GM12878 (cell line): ENCODE measurements at regions not wholly inside any gene's neighbourhood (a gene's known extent, or its start where the extent isn't known, plus 50 kb on each side); places are given as distances from the start of the nearest gene placed in this dataset.

ENCODE experiments used
- ATAC-seq: fragments of 200-7000 bp; cut with Tn5 transposase; 3 replicates; pipeline ENCODE4 v1.9.1; 2020; ENCODE audit warnings: mild to moderate bottlenecking, moderate library complexity
- BruUV-seq: library from RNA; stranded (reverse); fragments of 400-500 nt; replicated peaks from 2 replicates; lab custom pipeline; 2021; lab: Mats Ljungman, UMichigan
- CTCF ChIA-PET: fragments of 300-600 bp; sonication (Branson Sonifier 250); formaldehyde crosslinking; extraction: SDS; loops from one replicate; lab custom pipeline; 2021; ENCODE audit warnings: inconsistent platforms; lab: Yijun Ruan, JAX
- POLR2A ChIA-PET: fragments of 350-600 bp; formaldehyde crosslinking; extraction: SDS; loops from one replicate; lab custom pipeline; 2021; ENCODE audit warnings: inconsistent platforms; lab: Charles Lee
- RAD21 ChIA-PET: fragments of 300-600 bp; sonication (Branson Sonifier 250); formaldehyde crosslinking; loops from one replicate; lab custom pipeline; 2023; ENCODE audit warnings: antibody characterized with exemption; ENCODE audit not compliant: unreplicated experiment; lab: Charles Lee
- SMC1A ChIA-PET: fragments of 300-600 bp; sonication (Branson Sonifier 250); formaldehyde crosslinking; loops from one replicate; lab custom pipeline; 2023; ENCODE audit not compliant: unreplicated experiment, uncharacterized antibody; lab: Charles Lee
- DNase-seq: peaks from one replicate; pipeline ENCODE4 v3.0.0-alpha.2; 2011; ENCODE audit warnings: low read depth, low spot score
- FAIRE-seq: peaks from 3 replicates; lab custom pipeline; 2011; peaks lifted over from hg19 to GRCh38; lab: Jason Lieb, UNC
- H2AFZ ChIP-seq: 2 replicates; pipeline ENCODE4 v1.6.0; 2011; ENCODE audit warnings: low read depth, low read length, control low read depth; ENCODE audit not compliant: control insufficient read depth
- H3K27ac ChIP-seq: 2 replicates; pipeline ENCODE4 v1.5.1; 2011; ENCODE audit warnings: control low read depth; ENCODE audit not compliant: control insufficient read depth, insufficient read depth
- H3K27me3 ChIP-seq, 2 experiments: replicated peaks in 1 of 2; 2 replicates each; pipeline versions ENCODE4 v1.6.0 to v1.6.1; 2011; ENCODE audit warnings: low read length in 1 of 2; ENCODE audit not compliant: control insufficient read depth in 2 of 2, insufficient read depth in 2 of 2
- H3K36me3 ChIP-seq, 2 experiments: 2 replicates each; pipeline ENCODE4 v1.5.1; 2011; ENCODE audit warnings: low read length in 1 of 2; ENCODE audit not compliant: control insufficient read depth in 2 of 2, insufficient read depth in 2 of 2
- H3K4me1 ChIP-seq: 2 replicates; pipeline ENCODE4 v1.6.1; 2011; ENCODE audit warnings: mild to moderate bottlenecking, low read length, moderate library complexity, mixed read lengths; ENCODE audit not compliant: control insufficient read depth, insufficient read depth
- H3K4me2 ChIP-seq: 2 replicates; pipeline ENCODE4 v1.6.0; 2011; ENCODE audit warnings: control low read depth; ENCODE audit not compliant: control insufficient read depth, insufficient read depth
- H3K4me3 ChIP-seq: fragments of 200-600 bp; sonication (generic); 2 replicates; pipeline ENCODE4 v1.5.1; 2016
- H3K79me2 ChIP-seq: 2 replicates; pipeline ENCODE4 v1.6.0; 2011; ENCODE audit warnings: low read length; ENCODE audit not compliant: control insufficient read depth, insufficient read depth
- H3K9ac ChIP-seq: 2 replicates; pipeline ENCODE4 v1.8.0; 2011; ENCODE audit warnings: low read length, control low read depth, mixed read lengths; ENCODE audit not compliant: control insufficient read depth, insufficient read depth
- H3K9me3 ChIP-seq: replicated peaks from 3 replicates; pipeline ENCODE4 v1.5.1; 2011; ENCODE audit warnings: mild to moderate bottlenecking, low read length; ENCODE audit not compliant: control insufficient read depth, insufficient read depth
- H4K20me1 ChIP-seq: 2 replicates; pipeline ENCODE4 v1.6.0; 2011; ENCODE audit not compliant: control insufficient read depth, insufficient read depth
- CHD2 ChIP-seq: IDR thresholded peaks from 2 replicates; pipeline ENCODE4 v1.6.1; 2011; ENCODE audit warnings: low read depth, low read length, improper control_type of control experiment, borderline replicate concordance
- CUX1 ChIP-seq: IDR thresholded peaks from 2 replicates; pipeline ENCODE4 v1.6.1; 2012; ENCODE audit warnings: improper control_type of control experiment, low read depth, low read length; ENCODE audit not compliant: insufficient replicate concordance
- IRF4 ChIP-seq: IDR thresholded peaks from 2 replicates; pipeline ENCODE4 v1.6.1; 2011; ENCODE audit warnings: low read depth, low read length
- NR2C2 ChIP-seq: IDR thresholded peaks from 2 replicates; pipeline ENCODE4 v1.6.1; 2011; ENCODE audit warnings: borderline replicate concordance, low read depth; ENCODE audit not compliant: control insufficient read depth, insufficient read length
- PRDM15 ChIP-seq: fragments of 450-650 bp; formaldehyde crosslinking; IDR thresholded peaks from 2 replicates; pipeline ENCODE4 v1.4.0; 2020; ENCODE audit warnings: mild to moderate bottlenecking, moderate library complexity
- RAD51 ChIP-seq: fragments of 450-650 bp; IDR thresholded peaks from 2 replicates; pipeline ENCODE4 v1.6.1; 2016; ENCODE audit warnings: moderate library complexity, mild to moderate bottlenecking, inconsistent platforms
- RFX5 ChIP-seq: IDR thresholded peaks from 2 replicates; pipeline ENCODE4 v1.6.1; 2011; ENCODE audit warnings: low read depth, low read length, improper control_type of control experiment
- STAT1 ChIP-seq: fragments of 450-650 bp; conservative IDR thresholded peaks from 2 replicates; pipeline ENCODE4 v1.6.1; 2014; ENCODE audit warnings: antibody characterized with exemption, mild to moderate bottlenecking
- WGBS: methylation state at CpG from one replicate; pipeline ENCODE4 v1.1.6; 2016; ENCODE audit warnings: low lambda C conversion rate; ENCODE audit not compliant: insufficient replicate concordance, insufficient coverage; ENCODE audit errors: missing lambda C conversion rate; 5-methylcytosine and 5-hydroxymethylcytosine counted together
- in situ Hi-C: fragments of 300-500 bp; cut with MboI; formaldehyde crosslinking; loops from 9 replicates; pipeline ENCODE4 v1.14.3; 2018; ENCODE audit warnings: mixed read lengths
- intact Hi-C: fragments of 100-400 bp; cut with micrococcal nuclease; formaldehyde crosslinking; loops from one replicate; pipeline ENCODE4 v1.14.2; 2022; ENCODE audit not compliant: unreplicated experiment
- TF ChIP-seq, protein P1 (sequence below): fragments of 450-650 bp; IDR thresholded peaks from 2 replicates; pipeline ENCODE4 v1.6.1; 2017; ENCODE audit warnings: mild to moderate bottlenecking, low read depth, inconsistent platforms; ENCODE audit not compliant: poor library complexity, severe bottlenecking
- TF ChIP-seq, protein P2 (sequence below): fragments of 450-650 bp; IDR thresholded peaks from 2 replicates; pipeline ENCODE4 v1.6.1; 2017; ENCODE audit warnings: antibody characterized with exemption, mild to moderate bottlenecking, moderate library complexity

- in situ Hi-C loops: no loop called here
- no peaks in the 10 kb centered on the region for H3K9me3 ChIP-seq
- no peak overlapping the region for H3K9ac ChIP-seq
- SMC1A ChIA-PET: interaction anchor here (1.0 to 1.6 kb wide), 2 partner anchors 10 to 212 kb away, joined by 3 to 4 read pairs; no protein-coding TSS in a partner anchor
- RAD21 ChIA-PET: no interaction called here
- intact Hi-C loops: no loop called here
- H4K20me1 ChIP-seq: no peaks in the 10 kb centered on the region
- no peak overlapping the region for H3K27ac ChIP-seq
- no peak overlapping the region for H3K4me2 ChIP-seq
- H3K4me1 ChIP-seq: no peaks in the 10 kb centered on the region
- BruUV-seq: no TSS peak
- POLR2A ChIA-PET: no interaction called here
- H3K36me3 ChIP-seq: no peaks in the 10 kb centered on the region
- DNase-seq: no peak
- H3K79me2 ChIP-seq: no peaks in the 10 kb centered on the region
- no peak overlapping the region for H2AFZ ChIP-seq
- no peaks in the 10 kb centered on the region for H3K27me3 ChIP-seq
- H3K4me3 ChIP-seq: no peak overlapping the region
- CTCF ChIA-PET: no interaction called here
- FAIRE-seq: no peak
- 10% methylated on average over 2 of the region's 2 CpGs for WGBS
- no peak for ATAC-seq
- TF ChIP-seq NR2C2 (no peak), RFX5 (no peak), STAT1 (no peak), CUX1 (no peak), CHD2 (no peak), PRDM15 (CRISPR knock-in tag) (no peak), IRF4 (no peak), RAD51 (no peak)
- TF ChIP-seq, protein P1, sequence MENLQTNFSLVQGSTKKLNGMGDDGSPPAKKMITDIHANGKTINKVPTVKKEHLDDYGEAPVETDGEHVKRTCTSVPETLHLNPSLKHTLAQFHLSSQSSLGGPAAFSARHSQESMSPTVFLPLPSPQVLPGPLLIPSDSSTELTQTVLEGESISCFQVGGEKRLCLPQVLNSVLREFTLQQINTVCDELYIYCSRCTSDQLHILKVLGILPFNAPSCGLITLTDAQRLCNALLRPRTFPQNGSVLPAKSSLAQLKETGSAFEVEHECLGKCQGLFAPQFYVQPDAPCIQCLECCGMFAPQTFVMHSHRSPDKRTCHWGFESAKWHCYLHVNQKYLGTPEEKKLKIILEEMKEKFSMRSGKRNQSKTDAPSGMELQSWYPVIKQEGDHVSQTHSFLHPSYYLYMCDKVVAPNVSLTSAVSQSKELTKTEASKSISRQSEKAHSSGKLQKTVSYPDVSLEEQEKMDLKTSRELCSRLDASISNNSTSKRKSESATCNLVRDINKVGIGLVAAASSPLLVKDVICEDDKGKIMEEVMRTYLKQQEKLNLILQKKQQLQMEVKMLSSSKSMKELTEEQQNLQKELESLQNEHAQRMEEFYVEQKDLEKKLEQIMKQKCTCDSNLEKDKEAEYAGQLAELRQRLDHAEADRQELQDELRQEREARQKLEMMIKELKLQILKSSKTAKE: no peak
- TF ChIP-seq, protein P2, sequence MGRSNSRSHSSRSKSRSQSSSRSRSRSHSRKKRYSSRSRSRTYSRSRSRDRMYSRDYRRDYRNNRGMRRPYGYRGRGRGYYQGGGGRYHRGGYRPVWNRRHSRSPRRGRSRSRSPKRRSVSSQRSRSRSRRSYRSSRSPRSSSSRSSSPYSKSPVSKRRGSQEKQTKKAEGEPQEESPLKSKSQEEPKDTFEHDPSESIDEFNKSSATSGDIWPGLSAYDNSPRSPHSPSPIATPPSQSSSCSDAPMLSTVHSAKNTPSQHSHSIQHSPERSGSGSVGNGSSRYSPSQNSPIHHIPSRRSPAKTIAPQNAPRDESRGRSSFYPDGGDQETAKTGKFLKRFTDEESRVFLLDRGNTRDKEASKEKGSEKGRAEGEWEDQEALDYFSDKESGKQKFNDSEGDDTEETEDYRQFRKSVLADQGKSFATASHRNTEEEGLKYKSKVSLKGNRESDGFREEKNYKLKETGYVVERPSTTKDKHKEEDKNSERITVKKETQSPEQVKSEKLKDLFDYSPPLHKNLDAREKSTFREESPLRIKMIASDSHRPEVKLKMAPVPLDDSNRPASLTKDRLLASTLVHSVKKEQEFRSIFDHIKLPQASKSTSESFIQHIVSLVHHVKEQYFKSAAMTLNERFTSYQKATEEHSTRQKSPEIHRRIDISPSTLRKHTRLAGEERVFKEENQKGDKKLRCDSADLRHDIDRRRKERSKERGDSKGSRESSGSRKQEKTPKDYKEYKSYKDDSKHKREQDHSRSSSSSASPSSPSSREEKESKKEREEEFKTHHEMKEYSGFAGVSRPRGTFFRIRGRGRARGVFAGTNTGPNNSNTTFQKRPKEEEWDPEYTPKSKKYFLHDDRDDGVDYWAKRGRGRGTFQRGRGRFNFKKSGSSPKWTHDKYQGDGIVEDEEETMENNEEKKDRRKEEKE: no peak
Measured at GRCh38 chr4:30833206-30833605, 113.0 kb downstream of the PCDH7 start.
